Heart left ventricle (tissue), 13 donors: ENCODE measurements at regions not wholly inside any gene's neighbourhood (a gene's known extent, or its start where the extent isn't known, plus 50 kb on each side); places are given as distances from the start of the nearest gene placed in this dataset.

ENCODE experiments used
- POLR2A ChIP-seq, 2 donors: fragments of 450-650 bp; IDR thresholded peaks; one replicate each; pipeline ENCODE4 v1.6.1; 2017; ENCODE audit warnings: antibody characterized with exemption in 2 of 2, mild to moderate bottlenecking in 2 of 2, moderate library complexity in 2 of 2
- TF ChIP-seq, protein P1 (sequence below), 12 donors: fragments of 200-600 bp; sonication (generic) in 4 of 12; IDR thresholded peaks; one replicate each; pipeline versions ENCODE4 v1.5.0 to v1.8.0; 2018 to 2022; ENCODE audit warnings: antibody characterized with exemption in 12 of 12, mild to moderate bottlenecking in 5 of 12
- donor health status: ischemic (EF 13 %, LVEDD 7.1; RV severe dilation, severe dysfunction).
- donor health status: DM: no; HTN: yes; CAD: no.
- donor health status: DM: no; HTN: no; CAD: no.
- donor health status: ischemic (EF 25% LVEDD 6.9; RV normal size, moderate dysfunction).
- donor health status: ischemic (EF 25% LVEDD 5.7; RV mildly dilated, moderate dysfunction).
- donor health status: ischemic (EF 35%, LVEDD 5.7; RV mildly dilated, moderate dysfunction).
- donor health status: nonischemic (EF 11% LVEDD 7.7; RV severe dilation, severe dysfunction).
- donor health status: DM: yes; HTN: yes; CAD: no.
- donor health status: PGD.
- donor health status: ischemic (EF 29% LVEDD 5.4; RV normal size, mild dysfunction).
- donor health status: nonischemic (EF 23%, LVEDD 6.1; RV moderate dilation, normal function).

GRCh38 chr7:121669144-121669543, 203.8 kb upstream of the PTPRZ1 start:
- TF ChIP-seq POLR2A (IDR thresholded peaks at IDR 0.05): no peak
- TF ChIP-seq, protein P1, sequence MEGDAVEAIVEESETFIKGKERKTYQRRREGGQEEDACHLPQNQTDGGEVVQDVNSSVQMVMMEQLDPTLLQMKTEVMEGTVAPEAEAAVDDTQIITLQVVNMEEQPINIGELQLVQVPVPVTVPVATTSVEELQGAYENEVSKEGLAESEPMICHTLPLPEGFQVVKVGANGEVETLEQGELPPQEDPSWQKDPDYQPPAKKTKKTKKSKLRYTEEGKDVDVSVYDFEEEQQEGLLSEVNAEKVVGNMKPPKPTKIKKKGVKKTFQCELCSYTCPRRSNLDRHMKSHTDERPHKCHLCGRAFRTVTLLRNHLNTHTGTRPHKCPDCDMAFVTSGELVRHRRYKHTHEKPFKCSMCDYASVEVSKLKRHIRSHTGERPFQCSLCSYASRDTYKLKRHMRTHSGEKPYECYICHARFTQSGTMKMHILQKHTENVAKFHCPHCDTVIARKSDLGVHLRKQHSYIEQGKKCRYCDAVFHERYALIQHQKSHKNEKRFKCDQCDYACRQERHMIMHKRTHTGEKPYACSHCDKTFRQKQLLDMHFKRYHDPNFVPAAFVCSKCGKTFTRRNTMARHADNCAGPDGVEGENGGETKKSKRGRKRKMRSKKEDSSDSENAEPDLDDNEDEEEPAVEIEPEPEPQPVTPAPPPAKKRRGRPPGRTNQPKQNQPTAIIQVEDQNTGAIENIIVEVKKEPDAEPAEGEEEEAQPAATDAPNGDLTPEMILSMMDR (IDR thresholded peaks at IDR 0.05): no peak
